NCI-H2107 (cell line): ENCODE measurements at regions not wholly inside any gene's neighbourhood (a gene's known extent, or its start where the extent isn't known, plus 50 kb on each side); places are given as distances from the start of the nearest gene placed in this dataset.
"Not testable (repeated sequence)": the region's sequence is repeated elsewhere in the genome, so short reads cannot be mapped to it uniquely, and the experiment has no call there.

Experiments used
- DNase-seq: peaks from one replicate; lab custom pipeline; 2025; lab: John Stamatoyannopoulos, UW

GRCh38 chr12:31906557-31907301 lies 52.5 kb upstream of the RESF1 start:
- DNase-seq, result no peak

- DNase-seq, result no peak
Observed at GRCh38 chr12:31903025-31903424, 56.2 kb upstream of the RESF1 start.

GRCh38 chr12:31900271-31900670 lies 58.9 kb upstream of the RESF1 start:
- DNase-seq, result no peak

GRCh38 chr12:31899109-31899508 lies 60.1 kb upstream of the RESF1 start:
- no peak for DNase-seq

GRCh38 chr12:31897781-31898503 lies 61.3 kb upstream of the RESF1 start:
- peak; percentile 60 for DNase-seq

- not testable (repeated sequence) for DNase-seq
Observed at GRCh38 chr12:31897092-31897491, 62.1 kb upstream of the RESF1 start.

- DNase-seq, result no peak
Observed at GRCh38 chr12:31896514-31897039, 62.6 kb upstream of the RESF1 start.

- DNase-seq, result no peak
Observed at GRCh38 chr12:31895449-31896150, 63.6 kb upstream of the RESF1 start.

- no peak for DNase-seq
Observed at GRCh38 chr12:31890295-31891285, 68.6 kb upstream of the RESF1 start.

- no peak for DNase-seq
Observed at GRCh38 chr12:31887109-31887811, 72.0 kb upstream of the RESF1 start.

GRCh38 chr12:31882682-31883081 lies 76.5 kb upstream of the RESF1 start:
- not testable (repeated sequence) for DNase-seq

GRCh38 chr12:31880340-31880739 lies 78.9 kb upstream of the RESF1 start:
- DNase-seq, result no peak

GRCh38 chr12:31877884-31878283 lies 81.3 kb upstream of the RESF1 start:
- DNase-seq, result no peak

- DNase-seq, result no peak
Observed at GRCh38 chr12:31876568-31877424, 82.4 kb upstream of the RESF1 start.

- no peak for DNase-seq
Observed at GRCh38 chr12:31875609-31875964, 83.6 kb upstream of the RESF1 start.

- no peak for DNase-seq
Observed at GRCh38 chr12:31874961-31875608, 84.1 kb upstream of the RESF1 start.

- no peak for DNase-seq
Observed at GRCh38 chr12:31872831-31873604, 86.2 kb upstream of the RESF1 start.

- no peak for DNase-seq
Observed at GRCh38 chr12:31869972-31870371, 89.2 kb upstream of the RESF1 start.

GRCh38 chr12:31868965-31869364 lies 90.2 kb upstream of the RESF1 start:
- DNase-seq, result no peak
